GM12801 (cell line): ENCODE measurements at regions not wholly inside any gene's neighbourhood (a gene's known extent, or its start where the extent isn't known, plus 50 kb on each side); places are given as distances from the start of the nearest gene placed in this dataset.

Source experiments
- TF ChIP-seq, protein P1 (sequence below): IDR thresholded peaks from one replicate; pipeline ENCODE4 v1.5.1; 2011; ENCODE audit warnings: control low read depth; ENCODE audit not compliant: insufficient read length; ENCODE audit errors: extremely low read depth

DNA sequence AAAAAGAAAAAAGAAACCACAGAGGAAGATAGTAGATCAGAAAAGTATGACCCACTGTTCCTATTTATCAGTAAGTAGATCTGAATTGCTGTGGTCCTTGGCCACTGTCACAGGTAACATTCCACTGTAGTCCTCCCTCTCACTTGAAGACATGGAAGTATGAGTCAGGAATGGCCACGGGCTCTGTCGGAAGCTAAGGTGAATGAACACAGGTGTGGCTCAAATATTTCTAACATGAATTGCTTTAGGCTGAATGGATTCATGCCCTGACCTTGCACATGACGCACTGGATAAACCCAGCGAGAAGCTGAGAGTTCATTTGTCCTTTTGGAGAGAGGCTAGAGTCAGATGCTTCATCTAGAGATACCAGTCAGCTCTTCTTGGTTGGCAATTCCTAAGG lies 224.5 kb upstream of the SP8 start:
- TF ChIP-seq, protein P1, sequence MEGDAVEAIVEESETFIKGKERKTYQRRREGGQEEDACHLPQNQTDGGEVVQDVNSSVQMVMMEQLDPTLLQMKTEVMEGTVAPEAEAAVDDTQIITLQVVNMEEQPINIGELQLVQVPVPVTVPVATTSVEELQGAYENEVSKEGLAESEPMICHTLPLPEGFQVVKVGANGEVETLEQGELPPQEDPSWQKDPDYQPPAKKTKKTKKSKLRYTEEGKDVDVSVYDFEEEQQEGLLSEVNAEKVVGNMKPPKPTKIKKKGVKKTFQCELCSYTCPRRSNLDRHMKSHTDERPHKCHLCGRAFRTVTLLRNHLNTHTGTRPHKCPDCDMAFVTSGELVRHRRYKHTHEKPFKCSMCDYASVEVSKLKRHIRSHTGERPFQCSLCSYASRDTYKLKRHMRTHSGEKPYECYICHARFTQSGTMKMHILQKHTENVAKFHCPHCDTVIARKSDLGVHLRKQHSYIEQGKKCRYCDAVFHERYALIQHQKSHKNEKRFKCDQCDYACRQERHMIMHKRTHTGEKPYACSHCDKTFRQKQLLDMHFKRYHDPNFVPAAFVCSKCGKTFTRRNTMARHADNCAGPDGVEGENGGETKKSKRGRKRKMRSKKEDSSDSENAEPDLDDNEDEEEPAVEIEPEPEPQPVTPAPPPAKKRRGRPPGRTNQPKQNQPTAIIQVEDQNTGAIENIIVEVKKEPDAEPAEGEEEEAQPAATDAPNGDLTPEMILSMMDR = no peak

GRCh38 chr7:21013765-21014539 lies 227.3 kb upstream of the SP8 start:
- TF ChIP-seq, protein P1 = no peak

- TF ChIP-seq, protein P1 = no peak
Measured at GRCh38 chr7:21020667-21021066, 234.0 kb upstream of the SP8 start.

- TF ChIP-seq, protein P1 = no peak
Measured at GRCh38 chr7:21023841-21024484, 237.3 kb upstream of the SP8 start.

GRCh38 chr7:21024485-21024867 lies 237.8 kb upstream of the SP8 start:
- TF ChIP-seq, protein P1 = no peak

DNA sequence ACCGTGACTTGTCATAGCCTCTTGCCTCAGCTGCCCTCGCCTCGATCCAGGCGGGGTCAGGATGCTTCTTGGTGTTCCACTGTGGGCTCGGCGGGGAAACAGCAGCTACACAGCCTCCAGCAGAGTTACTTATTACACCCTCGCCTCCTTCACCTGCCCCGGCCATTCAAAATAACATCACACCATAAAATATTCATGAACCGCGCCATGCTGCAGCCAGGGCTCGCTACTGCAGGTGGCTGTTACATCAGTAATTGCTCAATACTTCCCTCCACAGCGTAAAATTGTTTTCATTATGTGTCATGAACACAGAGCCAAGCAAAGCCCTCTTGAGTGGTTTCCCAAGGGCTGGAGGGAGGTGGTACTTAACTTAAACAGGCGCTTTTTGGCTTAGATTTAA lies 241.5 kb upstream of the SP8 start:
- TF ChIP-seq, protein P1 = no peak

DNA sequence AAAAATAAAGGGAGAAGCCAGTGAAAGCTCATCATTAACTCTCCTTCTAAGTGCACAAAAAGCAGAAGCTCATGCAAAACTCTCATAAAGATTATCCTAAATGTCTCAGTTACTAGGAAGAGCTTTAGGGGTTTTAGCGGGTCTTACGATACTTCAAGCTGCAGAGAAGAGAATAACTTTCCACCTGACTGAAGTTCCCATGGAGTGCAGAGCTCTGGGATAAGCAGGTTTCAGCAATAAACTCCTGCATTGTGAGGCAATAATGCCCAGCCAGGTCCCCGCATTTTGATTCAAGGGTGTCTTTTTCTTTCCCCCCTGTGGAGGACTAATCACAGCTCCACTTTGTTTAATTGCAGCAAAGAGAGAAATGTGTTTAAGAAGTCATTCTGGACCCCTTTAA lies 241.9 kb upstream of the SP8 start:
- TF ChIP-seq, protein P1 = no peak
